ENCODE measurements at regions not wholly inside any gene's neighbourhood (a gene's known extent, or its start where the extent isn't known, plus 50 kb on each side); places are given as distances from the start of the nearest gene placed in this dataset.

- TF ChIP-seq POLR2A (IDR thresholded peaks at IDR 0.05): no peak
- no peak for TF ChIP-seq CTCF (IDR thresholded peaks at IDR 0.05)
- no peak for TF ChIP-seq POLR2AphosphoS5 (IDR thresholded peaks at IDR 0.05)
Observed at GRCh38 chr4:128603081-128603480, 206.4 kb upstream of the JADE1 start.

All from suprapubic skin (tissue), 4 donors.